ENCODE measurements at regions not wholly inside any gene's neighbourhood (a gene's known extent, or its start where the extent isn't known, plus 50 kb on each side); places are given as distances from the start of the nearest gene placed in this dataset.

DNA sequence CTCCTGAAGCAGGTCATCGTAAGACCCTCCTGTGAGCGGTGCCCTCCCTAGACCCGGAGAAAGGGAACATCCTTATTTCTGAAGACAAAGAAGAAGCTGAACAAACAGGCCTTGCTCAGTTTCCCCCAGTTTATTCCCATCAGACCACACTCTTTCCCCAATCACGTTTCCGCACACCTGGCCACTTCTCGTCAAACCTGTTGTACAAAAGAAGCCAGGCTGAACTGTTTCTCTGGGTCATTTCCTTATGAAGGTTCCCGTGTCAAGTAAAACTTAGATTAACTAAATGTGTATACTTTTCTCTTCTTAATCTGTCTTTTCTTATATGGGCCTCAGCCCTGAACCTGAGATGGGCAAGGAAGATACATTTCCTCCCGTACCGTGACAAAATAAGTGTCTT lies 111.6 kb upstream of the ENPP6 start:
- Mint-ChIP-seq H3K9me3 (peaks cover 9 to 13% of the 10 kb centered on the region in 2 experiments; a peak in 3 of 5 replicates), H3K4me1 (peaks cover 8 to 30% of the 10 kb centered on the region in 2 experiments; a peak in 3 of 4 replicates), H3K27ac (no peak overlapping the region; a peak in 2 of 7 replicates), H3K4me3 (no peak overlapping the region), H3K36me3 (ENCODE audit: insufficient read depth in 1 of 3, low read depth in 3 of 3) (peaks cover 0 to 13% (median 5%) of the 10 kb centered on the region in 3 experiments; a peak in 4 of 7 replicates), H3K27me3 (ENCODE audit: low read depth) (no peaks in the 10 kb centered on the region)
- no peaks in the 10 kb centered on the region for H3K9me3 ChIP-seq (ENCODE audit: control insufficient read depth, low read depth, low read length)
- no peaks in the 10 kb centered on the region for H3K4me1 ChIP-seq (ENCODE audit: insufficient read depth, low read length)
- H2BK120ac ChIP-seq (ENCODE audit: low read depth, low read length, poor library complexity, severe bottlenecking): no peak overlapping the region
- H2BK5ac ChIP-seq (ENCODE audit: insufficient read length, low read length): no peak overlapping the region
- no peaks in the 10 kb centered on the region for H3K79me2 ChIP-seq (ENCODE audit: insufficient read depth, low read length)
- H4K5ac ChIP-seq (ENCODE audit: insufficient read length, low read depth, low read length): no peak overlapping the region
- no peaks in the 10 kb centered on the region for H3K79me1 ChIP-seq (ENCODE audit: insufficient read depth, low read depth, low read length, poor library complexity, severe bottlenecking)
- no peaks in the 10 kb centered on the region for H4K20me1 ChIP-seq (ENCODE audit: control insufficient read depth, insufficient read depth, insufficient read length)
- TF ChIP-seq, protein P1, sequence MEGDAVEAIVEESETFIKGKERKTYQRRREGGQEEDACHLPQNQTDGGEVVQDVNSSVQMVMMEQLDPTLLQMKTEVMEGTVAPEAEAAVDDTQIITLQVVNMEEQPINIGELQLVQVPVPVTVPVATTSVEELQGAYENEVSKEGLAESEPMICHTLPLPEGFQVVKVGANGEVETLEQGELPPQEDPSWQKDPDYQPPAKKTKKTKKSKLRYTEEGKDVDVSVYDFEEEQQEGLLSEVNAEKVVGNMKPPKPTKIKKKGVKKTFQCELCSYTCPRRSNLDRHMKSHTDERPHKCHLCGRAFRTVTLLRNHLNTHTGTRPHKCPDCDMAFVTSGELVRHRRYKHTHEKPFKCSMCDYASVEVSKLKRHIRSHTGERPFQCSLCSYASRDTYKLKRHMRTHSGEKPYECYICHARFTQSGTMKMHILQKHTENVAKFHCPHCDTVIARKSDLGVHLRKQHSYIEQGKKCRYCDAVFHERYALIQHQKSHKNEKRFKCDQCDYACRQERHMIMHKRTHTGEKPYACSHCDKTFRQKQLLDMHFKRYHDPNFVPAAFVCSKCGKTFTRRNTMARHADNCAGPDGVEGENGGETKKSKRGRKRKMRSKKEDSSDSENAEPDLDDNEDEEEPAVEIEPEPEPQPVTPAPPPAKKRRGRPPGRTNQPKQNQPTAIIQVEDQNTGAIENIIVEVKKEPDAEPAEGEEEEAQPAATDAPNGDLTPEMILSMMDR (conservative IDR thresholded peaks at IDR 0.05): no peak
- H3T11ph ChIP-seq (ENCODE audit: low read length): no peak overlapping the region
- H2BK20ac ChIP-seq (ENCODE audit: low read depth, low read length, poor library complexity, severe bottlenecking): no peak overlapping the region
- no peak overlapping the region for H3K23ac ChIP-seq (ENCODE audit: insufficient read length, low read depth, low read length)
- H4K8ac ChIP-seq (replicated peaks; ENCODE audit: insufficient read length, low read depth, low read length): no peak overlapping the region
- no peak overlapping the region for H3K4me2 ChIP-seq (ENCODE audit: insufficient read depth, insufficient read length, low read length)
- no peak for DNase-seq
- whole genome bisulfite sequencing (ENCODE audit: extremely low coverage, insufficient read length, low lambda C conversion rate): no CpG with 5 or more reads among the region's 9 CpGs
- no peak overlapping the region for H3K9ac ChIP-seq (ENCODE audit: extremely low read depth, insufficient read length, low read length)
- H2BK15ac ChIP-seq (ENCODE audit: low read depth, low read length): no peak overlapping the region
- H3K27me3 ChIP-seq (ENCODE audit: insufficient read depth, low read length): no peaks in the 10 kb centered on the region
- no peak overlapping the region for H3K14ac ChIP-seq (ENCODE audit: insufficient read depth, low read length)
- H3K56ac ChIP-seq (ENCODE audit: insufficient read length, low read depth, low read length): no peak overlapping the region
- no peak overlapping the region for H2AK5ac ChIP-seq (ENCODE audit: insufficient read length, low read length)
- H3K23me2 ChIP-seq (ENCODE audit: insufficient read length, low read depth, low read length, poor library complexity, severe bottlenecking): no peaks in the 10 kb centered on the region
- H2BK12ac ChIP-seq (ENCODE audit: insufficient read length, low read depth, low read length): no peak overlapping the region
- H3K27ac ChIP-seq (ENCODE audit: insufficient read length, low read depth, low read length): no peak overlapping the region
- no peak overlapping the region for H2AFZ ChIP-seq (ENCODE audit: low read length)
- no peak overlapping the region for H3K18ac ChIP-seq (ENCODE audit: insufficient read length, low read depth, low read length)
- H4K91ac ChIP-seq (ENCODE audit: insufficient read length, low read depth, low read length): no peak overlapping the region
- H3K4ac ChIP-seq (ENCODE audit: low read depth, low read length): no peak overlapping the region
